DOHH2 (cell line): ENCODE measurements at regions not wholly inside any gene's neighbourhood (a gene's known extent, or its start where the extent isn't known, plus 50 kb on each side); places are given as distances from the start of the nearest gene placed in this dataset.

Experiments
- H3F3A ChIP-seq: fragments of 200-600 bp; sonication (generic), shearing (Covaris generic); 2 replicates; pipeline ENCODE4 v1.6.0; 2016; ENCODE audit warnings: antibody characterized with exemption, mild to moderate bottlenecking; ENCODE audit not compliant: control insufficient read depth, insufficient read depth
- H3K27ac ChIP-seq: fragments of 200-600 bp; sonication (generic); 2 replicates; pipeline ENCODE4 v1.5.1; 2014; ENCODE audit warnings: low read depth, mild to moderate bottlenecking, low read length, moderate library complexity
- H3K27me3 ChIP-seq: fragments of 200-600 bp; sonication (generic); 2 replicates; pipeline ENCODE4 v1.6.1; 2014; ENCODE audit warnings: mild to moderate bottlenecking, low read length, mixed read lengths; ENCODE audit not compliant: control insufficient read depth
- H3K36me3 ChIP-seq: fragments of 200-600 bp; sonication (generic); 2 replicates; pipeline ENCODE4 v1.6.1; 2014; ENCODE audit warnings: mild to moderate bottlenecking, low read length, moderate library complexity, mixed read lengths; ENCODE audit not compliant: control insufficient read depth
- H3K4me1 ChIP-seq: fragments of 200-600 bp; sonication (generic); 2 replicates; pipeline ENCODE4 v1.6.1; 2014; ENCODE audit warnings: mild to moderate bottlenecking, low read length, mixed read lengths; ENCODE audit not compliant: control insufficient read depth
- H3K4me2 ChIP-seq: fragments of 200-600 bp; sonication (generic); 2 replicates; pipeline ENCODE4 v1.6.0; 2014; ENCODE audit warnings: mild to moderate bottlenecking, low read length, moderate library complexity
- H3K4me3 ChIP-seq: fragments of 200-600 bp; sonication (generic); 2 replicates; pipeline ENCODE4 v1.5.1; 2014; ENCODE audit warnings: mild to moderate bottlenecking, low read length, mixed read lengths
- H3K79me2 ChIP-seq: fragments of 200-600 bp; sonication (generic); 2 replicates; pipeline ENCODE4 v1.6.1; 2014; ENCODE audit warnings: mild to moderate bottlenecking, low read length, mixed read lengths; ENCODE audit not compliant: control insufficient read depth
- H3K9me2 ChIP-seq: fragments of 200-600 bp; sonication (generic); replicated peaks from 2 replicates; pipeline ENCODE4 v1.6.1; 2014; ENCODE audit warnings: mild to moderate bottlenecking, low read length, mixed read lengths; ENCODE audit not compliant: control insufficient read depth
- H3K9me3 ChIP-seq: fragments of 200-600 bp; sonication (generic); 2 replicates; pipeline ENCODE4 v1.6.1; 2014; ENCODE audit warnings: antibody characterized with exemption, low read length, mixed read lengths; ENCODE audit not compliant: control insufficient read depth, insufficient read depth
- H4K20me1 ChIP-seq: fragments of 200-600 bp; sonication (generic); 2 replicates; pipeline ENCODE4 v1.6.0; 2014; ENCODE audit warnings: low read depth, mild to moderate bottlenecking, antibody characterized with exemption, low read length, moderate library complexity; ENCODE audit not compliant: control insufficient read depth, insufficient read depth
- CTCF ChIP-seq: fragments of 200-600 bp; sonication (generic); IDR thresholded peaks from one replicate; pipeline ENCODE4 v1.5.1; 2014; ENCODE audit warnings: antibody characterized with exemption, mild to moderate bottlenecking, low read depth, low read length; ENCODE audit not compliant: poor library complexity, severe bottlenecking
- EZH2phosphoT487 ChIP-seq: fragments of 200-600 bp; sonication (generic); IDR thresholded peaks from 2 replicates; pipeline ENCODE4 v1.6.1; 2017; ENCODE audit warnings: borderline replicate concordance, mild to moderate bottlenecking, antibody characterized with exemption, low read length, moderate library complexity, mixed read lengths

GRCh38 chr21:23249760-23250159 is 2251.6 kb downstream of the NCAM2 start:
- H4K20me1 ChIP-seq: no peaks in the 10 kb centered on the region
- H3K4me1 ChIP-seq: no peaks in the 10 kb centered on the region
- H3K4me2 ChIP-seq: no peak overlapping the region
- no peak overlapping the region for H3K27ac ChIP-seq
- H3K4me3 ChIP-seq: no peak overlapping the region
- H3K79me2 ChIP-seq: no peaks in the 10 kb centered on the region
- no peaks in the 10 kb centered on the region for H3K27me3 ChIP-seq
- H3F3A ChIP-seq: no peaks in the 10 kb centered on the region
- H3K36me3 ChIP-seq: no peaks in the 10 kb centered on the region
- H3K9me3 ChIP-seq: peaks cover 3% of the 10 kb centered on the region; the same call in 1 of the 2 replicates
- no peak for TF ChIP-seq EZH2phosphoT487
- no peak for TF ChIP-seq CTCF
- H3K9me2 ChIP-seq: no peaks in the 10 kb centered on the region

- no peak for TF ChIP-seq EZH2phosphoT487
- TF ChIP-seq CTCF: no peak
- Histone ChIP-seq H3K4me2 (no peak overlapping the region), H3K9me3 (peaks cover 6% of the 10 kb centered on the region; the same call in 1 of the 2 replicates), H3K27ac (no peak overlapping the region), H3K79me2 (no peaks in the 10 kb centered on the region), H3F3A (no peaks in the 10 kb centered on the region), H3K4me1 (no peaks in the 10 kb centered on the region), H3K36me3 (no peaks in the 10 kb centered on the region), H3K4me3 (no peak overlapping the region), H3K9me2 (no peaks in the 10 kb centered on the region), H3K27me3 (no peaks in the 10 kb centered on the region), H4K20me1 (no peaks in the 10 kb centered on the region)
These were observed 2249.1 kb downstream of the NCAM2 start for GRCh38 chr21:23247334-23247733.

- Histone ChIP-seq H3K4me2 (no peak overlapping the region), H3K36me3 (no peaks in the 10 kb centered on the region), H3K79me2 (no peaks in the 10 kb centered on the region), H3K27ac (no peak overlapping the region), H3F3A (no peaks in the 10 kb centered on the region), H3K27me3 (no peaks in the 10 kb centered on the region), H3K9me2 (no peaks in the 10 kb centered on the region), H3K4me3 (no peak overlapping the region), H4K20me1 (no peaks in the 10 kb centered on the region), H3K4me1 (no peaks in the 10 kb centered on the region), H3K9me3 (peaks cover 6% of the 10 kb centered on the region; the same call in 1 of the 2 replicates)
- TF ChIP-seq CTCF (no peak), EZH2phosphoT487 (no peak)
These were observed 2247.0 kb downstream of the NCAM2 start for GRCh38 chr21:23245255-23245654.

- H3K4me2 ChIP-seq: no peak overlapping the region
- no peaks in the 10 kb centered on the region for H3K79me2 ChIP-seq
- no peaks in the 10 kb centered on the region for H3F3A ChIP-seq
- no peaks in the 10 kb centered on the region for H3K27me3 ChIP-seq
- no peak overlapping the region for H3K4me3 ChIP-seq
- no peaks in the 10 kb centered on the region for H3K36me3 ChIP-seq
- no peaks in the 10 kb centered on the region for H4K20me1 ChIP-seq
- peaks cover 3% of the 10 kb centered on the region; the same call in 1 of the 2 replicates for H3K9me3 ChIP-seq
- no peaks in the 10 kb centered on the region for H3K4me1 ChIP-seq
- no peak for TF ChIP-seq EZH2phosphoT487
- TF ChIP-seq CTCF: no peak
- H3K9me2 ChIP-seq: no peaks in the 10 kb centered on the region
- no peak overlapping the region for H3K27ac ChIP-seq
These were observed 2225.7 kb downstream of the NCAM2 start for GRCh38 chr21:23223882-23224281.
